Activated CD8-positive, alpha-beta memory T cell treated with anti-CD3 and anti-CD28 coated beads for 4 hours (primary cell): ENCODE measurements at regions not wholly inside any gene's neighbourhood (a gene's known extent, or its start where the extent isn't known, plus 50 kb on each side); places are given as distances from the start of the nearest gene placed in this dataset.

Source experiments
- DNase-seq, 2 donors: peaks; one replicate each; pipeline ENCODE4 v3.0.0-alpha.2; 2020; ENCODE audit warnings: low read depth in 2 of 2

GRCh38 chr14:95466506-95466905 is 49.9 kb downstream of the SYNE3 start:
- DNase-seq = no peak

- DNase-seq = no peak
Observed at GRCh38 chr14:95465936-95466335, 50.5 kb downstream of the SYNE3 start.

DNA sequence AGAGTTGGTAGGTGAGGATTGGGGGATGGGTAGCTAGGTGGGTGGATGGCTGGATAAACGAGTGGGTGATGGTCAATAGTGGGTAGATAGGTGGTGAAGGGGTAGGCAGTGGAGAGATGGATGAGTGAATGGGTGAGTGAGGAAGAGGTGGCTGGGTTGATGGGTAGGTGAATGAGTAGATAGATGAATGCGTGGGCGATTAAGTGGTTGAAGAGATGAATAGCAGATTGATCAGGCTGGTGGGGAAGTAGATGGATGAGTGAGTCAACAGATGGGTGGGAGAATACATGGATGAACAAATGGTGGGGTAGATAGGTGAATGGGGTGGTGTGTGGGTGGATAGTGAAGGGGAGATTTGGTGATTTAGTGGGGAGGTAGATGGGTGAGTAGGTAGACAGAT is 51.1 kb downstream of the SYNE3 start:
- no peak for DNase-seq

DNA sequence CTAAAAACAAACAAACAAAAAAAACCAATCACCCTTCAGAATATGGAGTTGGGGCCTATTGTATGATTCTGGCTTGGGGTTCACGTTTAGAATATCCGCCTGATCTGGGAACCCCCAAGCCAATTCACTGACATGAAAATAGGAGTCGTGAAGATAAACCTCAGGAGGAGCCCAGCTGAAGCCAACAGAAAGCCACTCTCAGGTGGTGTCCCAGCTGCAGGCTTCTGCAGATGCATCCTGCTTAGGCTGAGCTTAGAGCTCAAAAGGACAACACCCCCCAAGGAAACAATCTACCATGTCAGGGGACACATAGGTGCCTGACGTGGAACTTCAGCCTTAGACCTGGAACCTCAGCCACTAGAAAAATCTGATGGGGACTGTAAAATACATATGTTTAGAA is 51.9 kb downstream of the SYNE3 start:
- no peak for DNase-seq

DNA sequence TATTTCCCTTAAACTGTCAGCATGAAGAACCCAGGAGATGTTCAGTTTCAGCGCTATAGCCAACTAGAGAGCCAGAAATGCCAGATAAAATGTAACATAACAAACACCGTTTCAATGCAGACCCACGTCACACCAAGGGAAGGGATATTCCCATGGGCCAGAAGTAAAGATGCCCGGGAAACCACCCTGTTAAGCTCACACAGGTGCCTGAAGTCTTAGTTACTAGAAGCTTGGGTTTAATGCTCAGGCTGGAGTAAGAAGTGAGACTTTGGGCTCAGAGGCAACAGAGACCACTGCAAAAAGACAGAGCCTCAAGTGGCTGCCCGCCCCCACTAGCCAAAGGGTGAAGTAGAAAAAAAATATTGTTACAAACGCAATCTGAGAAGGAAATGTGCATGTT is 52.3 kb downstream of the SYNE3 start:
- no peak for DNase-seq

GRCh38 chr14:95463171-95463901 is 53.1 kb downstream of the SYNE3 start:
- no peak for DNase-seq

GRCh38 chr14:95462491-95462890 is 54.0 kb downstream of the SYNE3 start:
- no peak for DNase-seq

- DNase-seq = no peak
Observed at GRCh38 chr14:95460647-95461478, 55.6 kb downstream of the SYNE3 start.

DNA sequence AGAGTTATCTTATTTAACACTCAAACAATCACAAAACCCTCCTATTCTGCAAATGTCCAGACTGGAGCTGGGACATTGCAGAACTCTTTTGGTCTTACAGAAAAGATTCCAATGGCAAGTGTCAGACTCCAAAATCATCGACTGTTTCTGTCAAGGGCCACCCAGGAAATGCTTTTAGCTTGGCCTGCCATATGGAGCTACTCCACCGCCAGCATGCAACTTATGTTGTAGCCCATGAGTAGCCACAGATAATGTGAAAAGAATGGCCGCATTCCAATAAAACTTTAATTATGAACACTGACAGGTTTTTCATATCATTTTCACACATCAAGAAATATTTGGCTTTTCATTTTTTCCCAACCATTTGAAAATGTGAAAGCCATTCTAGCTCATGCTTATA is 57.5 kb downstream of the SYNE3 start:
- DNase-seq = no peak

GRCh38 chr14:95458459-95458858 is 58.0 kb downstream of the SYNE3 start:
- no peak for DNase-seq

DNA sequence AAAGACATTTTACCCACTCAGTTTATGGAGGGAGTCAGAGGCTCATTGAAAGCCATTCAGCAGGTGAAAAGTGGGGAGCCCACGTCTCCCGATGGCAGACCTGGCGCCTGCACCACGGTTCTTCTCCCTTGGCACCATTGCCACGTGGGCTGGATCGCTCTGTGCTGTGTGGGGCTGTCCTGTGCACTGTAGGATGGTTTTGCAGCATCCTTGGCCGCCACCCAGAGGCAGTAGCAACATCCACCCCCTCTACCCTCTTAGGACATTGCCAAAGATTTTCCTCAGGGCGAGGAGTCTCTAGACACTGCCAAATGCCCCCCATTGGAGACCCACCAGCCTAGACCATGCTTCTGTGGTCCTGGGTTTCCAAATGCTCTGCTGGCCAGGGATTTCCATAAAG is 60.2 kb downstream of the SYNE3 start:
- no peak for DNase-seq

DNA sequence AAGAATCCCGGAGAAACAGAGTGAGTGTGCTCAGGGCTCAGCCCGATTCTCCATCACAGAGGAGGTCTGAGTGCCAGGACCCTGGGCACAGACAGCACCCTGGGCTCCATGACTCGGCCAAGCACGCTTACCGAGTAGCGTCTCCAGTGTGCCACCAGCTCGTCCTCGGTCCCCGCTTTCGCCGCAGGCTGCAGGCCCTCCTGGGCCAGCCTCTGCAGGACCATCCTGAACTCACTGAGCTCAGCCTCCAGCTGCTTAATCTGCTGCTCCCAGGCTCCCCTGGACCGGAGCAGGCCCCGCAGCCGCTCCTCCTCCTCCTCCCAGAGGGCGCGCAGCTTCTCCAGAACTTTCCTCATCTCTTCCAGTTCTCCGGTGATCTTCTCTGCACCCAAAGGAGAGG is 61.2 kb downstream of the SYNE3 start:
- DNase-seq = no peak

DNA sequence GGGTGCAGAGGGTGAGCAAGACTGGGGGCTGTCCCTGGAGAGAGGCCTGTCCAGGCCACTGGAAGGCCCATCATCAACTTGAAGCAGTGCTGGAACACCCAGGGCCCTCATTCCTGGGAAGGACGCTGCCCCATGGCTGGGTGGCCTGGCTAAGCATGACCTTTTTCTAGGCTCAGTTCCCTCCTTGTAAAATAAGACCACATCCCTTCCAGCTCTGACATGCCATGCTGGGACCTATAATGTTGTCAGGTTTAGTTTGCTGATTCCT is 62.8 kb downstream of the SYNE3 start:
- no peak for DNase-seq

DNA sequence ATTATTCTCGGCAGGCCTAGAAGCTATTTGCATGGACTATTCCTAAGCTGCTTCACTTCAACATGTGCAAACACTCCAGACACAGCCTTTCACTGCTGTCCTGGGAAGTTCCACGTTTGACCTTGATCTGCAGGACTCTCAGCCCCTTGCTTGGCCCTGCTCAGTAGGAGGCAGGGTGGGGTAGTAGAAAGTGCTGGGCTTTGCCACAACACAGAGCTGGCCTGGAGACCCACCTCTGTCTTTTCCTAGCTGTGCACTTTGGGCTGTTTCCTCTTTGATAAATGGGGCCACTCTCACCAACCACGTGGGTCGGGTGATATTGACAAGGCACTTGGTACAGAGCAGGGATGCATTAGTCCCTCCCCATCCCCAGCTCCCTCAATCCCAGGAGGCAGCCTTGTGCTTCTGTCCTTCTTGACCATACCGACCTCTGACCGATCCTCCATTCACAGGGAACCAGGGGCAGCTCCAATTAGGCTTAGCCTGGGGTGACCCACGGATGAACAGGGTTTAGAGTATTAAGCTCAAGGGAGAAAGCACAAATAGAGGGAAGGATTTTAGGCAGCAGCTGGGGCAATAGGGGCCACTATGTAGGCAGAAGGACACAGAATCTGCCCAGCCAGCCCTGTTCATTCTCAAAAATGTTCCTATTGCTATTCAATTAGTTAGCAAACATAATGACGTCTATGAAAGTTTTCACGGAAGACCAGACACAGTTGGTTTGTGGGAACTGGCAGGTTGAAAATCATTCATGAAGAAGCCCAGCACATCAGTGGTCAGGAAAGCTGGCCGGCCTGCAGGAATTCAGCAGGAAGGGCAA is 63.3 kb downstream of the SYNE3 start:
- no peak for DNase-seq

- no peak for DNase-seq
Observed at GRCh38 chr14:95452176-95452892, 64.1 kb downstream of the SYNE3 start.

DNA sequence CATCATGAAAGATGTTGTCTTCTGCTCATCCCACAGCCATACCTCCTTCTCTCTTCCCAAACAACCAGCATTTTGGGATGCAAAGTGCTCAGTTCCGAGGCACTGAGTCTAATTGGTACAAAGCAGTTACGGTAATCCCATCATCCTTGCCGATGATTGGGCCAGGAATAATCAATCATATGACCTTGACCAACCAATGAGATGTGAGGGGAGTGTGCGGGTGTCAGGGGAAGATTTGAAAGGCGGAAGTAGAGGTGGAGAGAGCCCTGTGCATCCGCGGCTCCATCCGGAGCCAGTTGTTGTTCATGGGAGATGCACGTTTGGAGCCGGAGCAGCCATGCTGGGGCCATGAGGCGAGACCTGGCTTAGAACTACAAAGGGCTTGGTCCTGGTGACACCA is 67.3 kb downstream of the SYNE3 start:
- DNase-seq = no peak

DNA sequence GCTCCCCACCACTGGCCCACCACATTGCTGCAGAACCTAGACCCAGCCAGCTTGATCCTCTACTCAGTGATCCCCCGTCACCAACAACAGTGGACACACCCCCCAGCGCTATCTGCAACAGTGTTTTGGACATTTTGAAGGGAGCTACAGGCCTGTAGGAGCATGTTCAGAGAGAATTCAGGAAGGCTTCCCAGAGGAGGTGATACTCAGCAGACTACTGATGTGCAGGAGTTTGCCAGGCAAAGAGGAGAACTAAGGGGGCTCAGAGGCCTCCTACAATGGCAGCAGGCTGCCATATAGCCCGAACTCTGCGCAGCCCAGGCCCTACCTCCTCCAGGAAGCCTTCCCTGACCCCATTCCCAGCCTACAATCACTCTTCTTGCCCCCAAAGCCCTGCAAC is 70.0 kb downstream of the SYNE3 start:
- DNase-seq = no peak

DNA sequence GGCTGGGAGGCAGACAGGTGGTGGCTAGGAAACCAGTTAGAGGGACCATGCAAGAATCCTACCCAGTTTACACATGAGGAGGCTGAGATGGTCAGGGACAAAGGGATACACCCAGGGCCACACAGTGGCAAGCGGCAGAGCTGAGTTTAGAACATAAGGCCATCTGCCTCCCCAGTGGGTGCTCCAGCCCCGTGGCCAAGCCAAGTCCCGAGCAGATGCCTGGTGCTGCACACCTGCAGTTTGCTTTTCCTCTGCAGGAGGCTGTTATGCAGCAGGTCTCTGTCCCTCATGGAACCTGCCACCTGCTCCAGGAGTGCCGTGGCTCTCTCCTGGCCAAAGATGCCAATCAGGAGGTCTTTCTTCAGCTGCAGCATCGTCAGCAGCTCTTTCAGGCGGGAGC is 70.8 kb downstream of the SYNE3 start:
- no peak for DNase-seq

DNA sequence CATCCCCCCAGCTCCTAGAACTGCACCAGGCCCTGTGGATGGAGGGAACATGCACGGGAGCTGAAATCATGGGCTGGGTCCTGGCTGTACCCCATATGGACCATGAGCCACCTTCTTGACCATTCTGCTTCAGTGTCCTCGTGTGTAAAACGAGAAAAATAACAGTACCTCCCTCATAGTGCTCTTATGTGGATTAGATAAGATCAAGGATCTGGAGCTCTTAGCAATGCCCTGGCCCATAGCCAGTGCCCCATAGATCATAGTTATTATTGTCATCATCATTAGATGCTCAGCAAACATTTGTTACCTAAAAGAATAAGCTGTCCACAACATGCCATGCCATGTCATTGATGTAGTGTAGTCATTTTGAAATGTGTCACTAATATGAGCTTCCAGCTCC is 71.3 kb downstream of the SYNE3 start:
- DNase-seq = no peak

- DNase-seq = no peak
Observed at GRCh38 chr14:95444132-95445129, 72.0 kb downstream of the SYNE3 start.

- peak; percentile 50 to 53 for DNase-seq
Observed at GRCh38 chr14:95442633-95443021, 73.8 kb downstream of the SYNE3 start.
